GM21737 (cell line): ENCODE measurements at regions not wholly inside any gene's neighbourhood (a gene's known extent, or its start where the extent isn't known, plus 50 kb on each side); places are given as distances from the start of the nearest gene placed in this dataset.

ENCODE experiments used
- ATAC-seq: cut with Tn5 transposase; IDR thresholded peaks from one replicate; pipeline ENCODE4 v1.9.1; 2021; ENCODE audit warnings: mild to moderate bottlenecking, moderate library complexity; ENCODE audit not compliant: unreplicated experiment

GRCh38 chr12:34289431-34290380, 267.4 kb downstream of the ALG10 start:
- ATAC-seq, result no peak

GRCh38 chr12:34290381-34290995, 268.2 kb downstream of the ALG10 start:
- no peak for ATAC-seq

- ATAC-seq, result no peak
These were observed 268.7 kb downstream of the ALG10 start for GRCh38 chr12:34291001-34291400.

GRCh38 chr12:34291426-34291901, 269.2 kb downstream of the ALG10 start:
- ATAC-seq, result no peak

- ATAC-seq, result no peak
These were observed 270.7 kb downstream of the ALG10 start for GRCh38 chr12:34292736-34293625.

- ATAC-seq, result no peak
These were observed 271.8 kb downstream of the ALG10 start for GRCh38 chr12:34294137-34294536.

GRCh38 chr12:34294671-34295365, 272.5 kb downstream of the ALG10 start:
- no peak for ATAC-seq

- no peak for ATAC-seq
These were observed 273.3 kb downstream of the ALG10 start for GRCh38 chr12:34295366-34296142.

GRCh38 chr12:34296143-34297041, 274.1 kb downstream of the ALG10 start:
- ATAC-seq, result no peak

GRCh38 chr12:34297126-34297789, 275.0 kb downstream of the ALG10 start:
- no peak for ATAC-seq

GRCh38 chr12:34297790-34298164, 275.5 kb downstream of the ALG10 start:
- ATAC-seq, result no peak

- no peak for ATAC-seq
These were observed 276.1 kb downstream of the ALG10 start for GRCh38 chr12:34298176-34298970.

GRCh38 chr12:34298971-34299801, 276.9 kb downstream of the ALG10 start:
- no peak for ATAC-seq

- ATAC-seq, result no peak
These were observed 277.5 kb downstream of the ALG10 start for GRCh38 chr12:34299802-34300193.

- no peak for ATAC-seq
These were observed 278.3 kb downstream of the ALG10 start for GRCh38 chr12:34300376-34301250.
